H4 (cell line): ENCODE measurements at regions not wholly inside any gene's neighbourhood (a gene's known extent, or its start where the extent isn't known, plus 50 kb on each side); places are given as distances from the start of the nearest gene placed in this dataset.
"Not testable (repeated sequence)": the region's sequence is repeated elsewhere in the genome, so short reads cannot be mapped to it uniquely, and the experiment has no call there.

Source experiments
- DNase-seq: peaks from one replicate; pipeline ENCODE4 v3.0.0-alpha.2; 2015; ENCODE audit warnings: low spot score

- no peak for DNase-seq
These were observed 58.2 kb downstream of the RPRM start for GRCh38 chr2:153420394-153420793.

GRCh38 chr2:153417077-153417476 lies 61.5 kb downstream of the RPRM start:
- DNase-seq, result no peak

- peak; percentile 81 for DNase-seq
These were observed 62.5 kb downstream of the RPRM start for GRCh38 chr2:153416071-153416470.

GRCh38 chr2:153408710-153409385 lies 69.7 kb downstream of the RPRM start:
- DNase-seq, result no peak

- DNase-seq, result no peak
These were observed 73.4 kb downstream of the RPRM start for GRCh38 chr2:153405196-153405595.

GRCh38 chr2:153404792-153405191 lies 73.8 kb downstream of the RPRM start:
- DNase-seq, result no peak

GRCh38 chr2:153403940-153404339 lies 74.6 kb downstream of the RPRM start:
- no peak for DNase-seq

GRCh38 chr2:153403352-153403751 lies 75.2 kb downstream of the RPRM start:
- DNase-seq, result not testable (repeated sequence)

- no peak for DNase-seq
These were observed 83.9 kb downstream of the RPRM start for GRCh38 chr2:153394686-153395085.

GRCh38 chr2:153394247-153394646 lies 84.3 kb downstream of the RPRM start:
- DNase-seq, result no peak

GRCh38 chr2:153393518-153393917 lies 85.0 kb downstream of the RPRM start:
- no peak for DNase-seq

GRCh38 chr2:153391131-153391530 lies 87.4 kb downstream of the RPRM start:
- no peak for DNase-seq

GRCh38 chr2:153388246-153388645 lies 90.3 kb downstream of the RPRM start:
- DNase-seq, result peak; percentile 35

GRCh38 chr2:153387203-153387602 lies 91.4 kb downstream of the RPRM start:
- peak; percentile 39 for DNase-seq

GRCh38 chr2:153386481-153386897 lies 92.1 kb downstream of the RPRM start:
- DNase-seq, result peak; percentile 77

GRCh38 chr2:153373510-153374279 lies 104.9 kb downstream of the RPRM start:
- DNase-seq, result no peak

GRCh38 chr2:153360239-153360638 lies 118.3 kb downstream of the RPRM start:
- no peak for DNase-seq

- peak; percentile 43 for DNase-seq
These were observed 124.2 kb downstream of the RPRM start for GRCh38 chr2:153354377-153354776.

- DNase-seq, result no peak
These were observed 129.0 kb downstream of the RPRM start for GRCh38 chr2:153349603-153350002.

GRCh38 chr2:153347818-153348495 lies 130.6 kb downstream of the RPRM start:
- DNase-seq, result no peak

GRCh38 chr2:153320879-153321278 lies 157.7 kb downstream of the RPRM start:
- no peak for DNase-seq

- no peak for DNase-seq
These were observed 167.1 kb downstream of the RPRM start for GRCh38 chr2:153311432-153311831.

GRCh38 chr2:153308466-153308865 lies 170.1 kb downstream of the RPRM start:
- DNase-seq, result no peak
